Common myeloid progenitor, CD34-positive (primary cell): ENCODE measurements at regions not wholly inside any gene's neighbourhood (a gene's known extent, or its start where the extent isn't known, plus 50 kb on each side); places are given as distances from the start of the nearest gene placed in this dataset.

Source experiments
- CTCF ChIA-PET: fragments of 350-600 bp; sonication (Branson Sonifier 250); formaldehyde crosslinking; loops from one replicate; lab custom pipeline; 2021; ENCODE audit warnings: antibody characterized with exemption; lab: Charles Lee
- POLR2A ChIA-PET: fragments of 350-600 bp; sonication (Branson Sonifier 250); formaldehyde crosslinking; loops from one replicate; lab custom pipeline; 2021; ENCODE audit warnings: antibody characterized with exemption; lab: Charles Lee
- DNase-seq, 3 donors: peaks; one replicate each; pipeline versions ENCODE4 v3.0.0 to v3.0.0-alpha.2; 2013
- H3K27ac ChIP-seq, 2 experiments: 1 replicate in 1 of 2; 2 replicates in 1 of 2; pipeline ENCODE4 v1.7.0; 2013; ENCODE audit warnings: inconsistent platforms in 2 of 2, low read length in 2 of 2, mild to moderate bottlenecking in 2 of 2, low read depth in 1 of 2, moderate library complexity in 1 of 2; ENCODE audit not compliant: severe bottlenecking in 2 of 2, insufficient read depth in 1 of 2, poor library complexity in 1 of 2
- H3K27me3 ChIP-seq, 5 experiments: replicated peaks in 2 of 5; 1 replicate in 3 of 5; 2 replicates in 2 of 5; pipeline versions ENCODE4 v1.6.1 to v1.7.0; 2013; ENCODE audit warnings: low read length in 4 of 5, mild to moderate bottlenecking in 2 of 5, moderate library complexity in 2 of 5, inconsistent platforms in 1 of 5; ENCODE audit not compliant: insufficient read depth in 5 of 5, control insufficient read depth in 4 of 5
- H3K36me3 ChIP-seq, 4 experiments: 1 replicate in 2 of 4; 2 replicates in 2 of 4; pipeline versions ENCODE4 v1.6.1 to v1.7.0; 2013; ENCODE audit warnings: low read length in 3 of 4, control low read depth in 1 of 4, mild to moderate bottlenecking in 1 of 4; ENCODE audit not compliant: control insufficient read depth in 4 of 4, insufficient read depth in 4 of 4
- H3K4me1 ChIP-seq, 4 experiments: 1 replicate in 3 of 4; 2 replicates in 1 of 4; pipeline versions ENCODE4 v1.6.1 to v1.7.1; 2013; ENCODE audit warnings: low read length in 3 of 4, mild to moderate bottlenecking in 3 of 4, control low read depth in 1 of 4, inconsistent platforms in 1 of 4, moderate library complexity in 1 of 4; ENCODE audit not compliant: control insufficient read depth in 4 of 4, insufficient read depth in 4 of 4; ENCODE audit errors: control extremely low read depth in 1 of 4
- H3K4me3 ChIP-seq, 7 experiments: 1 replicate in 4 of 7; 2 replicates in 3 of 7; pipeline versions ENCODE4 v1.5.1 to v1.7.0; 2013; ENCODE audit warnings: mild to moderate bottlenecking in 7 of 7, low read length in 6 of 7, moderate library complexity in 6 of 7, inconsistent platforms in 2 of 7, low read depth in 2 of 7, control low read depth in 1 of 7; ENCODE audit not compliant: insufficient read depth in 4 of 7, control insufficient read depth in 1 of 7; ENCODE audit errors: extremely low read depth in 1 of 7
- H3K9me3 ChIP-seq, 5 experiments: 1 replicate in 4 of 5; 2 replicates in 1 of 5; pipeline versions ENCODE4 v1.6.1 to v1.7.1; 2013; ENCODE audit warnings: low read length in 4 of 5, mild to moderate bottlenecking in 2 of 5, inconsistent platforms in 1 of 5, low read depth in 1 of 5, moderate library complexity in 1 of 5; ENCODE audit not compliant: control insufficient read depth in 4 of 5, insufficient read depth in 2 of 5; ENCODE audit errors: control extremely low read depth in 1 of 5
- WGBS: methylation state at CpG from one replicate; pipeline ENCODE4 v1.1.5; 2013; ENCODE audit not compliant: insufficient coverage; 5-methylcytosine and 5-hydroxymethylcytosine counted together

GRCh38 chr4:186342582-186342981 lies 76.6 kb downstream of the F11 start:
- no peak overlapping the region for H3K4me3 ChIP-seq
- WGBS, result 91% methylated on average over 1 of the region's 5 CpGs
- CTCF ChIA-PET, result no interaction called here
- no peaks in the 10 kb centered on the region for H3K36me3 ChIP-seq
- H3K27ac ChIP-seq, result no peak overlapping the region
- POLR2A ChIA-PET, result interaction anchor here (1.0 kb wide), 1 partner anchor 9 kb away, joined by 3 read pairs; no protein-coding TSS in a partner anchor
- no peaks in the 10 kb centered on the region for H3K27me3 ChIP-seq
- no peaks in the 10 kb centered on the region for H3K4me1 ChIP-seq
- H3K9me3 ChIP-seq, result no peaks in the 10 kb centered on the region
- DNase-seq, result no peak

DNA sequence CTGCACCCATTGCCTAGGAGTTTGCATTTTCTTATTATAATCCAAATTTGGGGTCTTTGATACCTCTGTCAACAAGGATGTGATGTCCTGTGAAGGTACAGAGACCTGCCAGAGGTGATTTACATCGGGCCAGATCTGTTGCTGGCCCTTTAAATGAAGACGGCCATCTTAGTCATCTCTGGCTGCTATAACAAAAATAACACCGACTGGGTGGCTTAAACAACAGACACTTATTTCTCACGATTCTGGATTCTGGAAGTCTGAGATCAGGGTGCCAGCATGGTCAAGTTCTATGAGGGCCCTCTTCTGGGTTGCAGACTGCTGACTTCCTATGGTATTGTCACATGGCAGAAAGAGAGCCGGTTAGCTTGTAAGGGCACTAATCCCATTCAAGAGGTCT lies 75.7 kb downstream of the F11 start:
- no peaks in the 10 kb centered on the region for H3K27me3 ChIP-seq
- CTCF ChIA-PET, result no interaction called here
- H3K4me1 ChIP-seq, result no peaks in the 10 kb centered on the region
- no peaks in the 10 kb centered on the region for H3K36me3 ChIP-seq
- no peak overlapping the region for H3K4me3 ChIP-seq
- no peaks in the 10 kb centered on the region for H3K9me3 ChIP-seq
- H3K27ac ChIP-seq, result no peak overlapping the region
- no peak for DNase-seq
- WGBS, result 98% methylated on average over 5 of the region's 5 CpGs
- POLR2A ChIA-PET, result no interaction called here
